IMR-90 (cell line): ENCODE measurements at regions not wholly inside any gene's neighbourhood (a gene's known extent, or its start where the extent isn't known, plus 50 kb on each side); places are given as distances from the start of the nearest gene placed in this dataset.

ENCODE experiments used
- ATAC-seq: fragments of 200-7000 bp; cut with Tn5 transposase; 2 replicates; pipeline ENCODE4 v1.9.1; 2020; ENCODE audit warnings: low read depth, mild to moderate bottlenecking, moderate library complexity
- BruUV-seq: library from RNA; stranded (reverse); fragments of 400-500 nt; replicated peaks from 2 replicates; lab custom pipeline; 2021; lab: Mats Ljungman, UMichigan
- CTCF ChIA-PET: fragments of 300-600 bp; formaldehyde crosslinking; extraction: SDS; loops from one replicate; lab custom pipeline; 2021; ENCODE audit warnings: antibody characterized with exemption; lab: Yijun Ruan, JAX
- POLR2A ChIA-PET: fragments of 300-600 bp; sonication (Branson Sonifier 250); formaldehyde crosslinking; loops from one replicate; lab custom pipeline; 2022; ENCODE audit warnings: antibody characterized with exemption; ENCODE audit not compliant: unreplicated experiment; lab: Charles Lee
- DNase-seq: peaks from one replicate; pipeline ENCODE4 v3.0.0; 2013
- H2AFZ ChIP-seq: replicated peaks from 2 replicates; pipeline ENCODE3; 2013; ENCODE audit warnings: low read length, mild to moderate bottlenecking; ENCODE audit not compliant: poor library complexity
- H2AK5ac ChIP-seq: 2 replicates; pipeline ENCODE4 v1.6.1; 2013; ENCODE audit warnings: low read depth, low read length, inconsistent platforms
- H2AK9ac ChIP-seq: replicated peaks from 2 replicates; pipeline ENCODE3; 2013; ENCODE audit warnings: mild to moderate bottlenecking, low read depth, low read length, moderate library complexity; ENCODE audit not compliant: poor library complexity
- H2BK120ac ChIP-seq: 2 replicates; pipeline ENCODE4 v1.6.1; 2013; ENCODE audit warnings: low read depth, low read length, inconsistent platforms
- H2BK15ac ChIP-seq: 3 replicates; pipeline ENCODE4 v1.6.1; 2013; ENCODE audit warnings: low read depth, low read length, inconsistent platforms
- H2BK20ac ChIP-seq: 2 replicates; pipeline ENCODE4 v1.6.1; 2013; ENCODE audit warnings: low read depth, mild to moderate bottlenecking, inconsistent platforms, low read length, moderate library complexity
- H2BK5ac ChIP-seq: 2 replicates; pipeline ENCODE4 v1.6.1; 2013; ENCODE audit warnings: mild to moderate bottlenecking, low read depth, low read length, inconsistent platforms; ENCODE audit not compliant: poor library complexity, severe bottlenecking
- H3K14ac ChIP-seq: replicated peaks from 2 replicates; pipeline ENCODE4 v1.6.1; 2013; ENCODE audit warnings: low read depth, low read length, inconsistent platforms
- H3K18ac ChIP-seq: 2 replicates; pipeline ENCODE4 v1.6.1; 2013; ENCODE audit warnings: low read depth, low read length, control low read depth
- H3K23ac ChIP-seq: 2 replicates; pipeline ENCODE4 v1.6.1; 2013; ENCODE audit warnings: low read depth, low read length, inconsistent platforms
- H3K27ac ChIP-seq: 2 replicates; pipeline ENCODE4 v1.5.1; 2013; ENCODE audit warnings: mild to moderate bottlenecking, control low read depth, low read length; ENCODE audit not compliant: insufficient read depth
- H3K27me3 ChIP-seq: 2 replicates; pipeline ENCODE4 v1.6.1; 2013; ENCODE audit warnings: low read length; ENCODE audit not compliant: control insufficient read depth, insufficient read depth
- H3K36me3 ChIP-seq: 2 replicates; pipeline ENCODE4 v1.6.1; 2013; ENCODE audit warnings: low read length, mixed read lengths; ENCODE audit not compliant: control insufficient read depth, insufficient read depth
- H3K4ac ChIP-seq: 2 replicates; pipeline ENCODE4 v1.6.1; 2013; ENCODE audit warnings: low read depth, low read length, inconsistent platforms
- H3K4me1 ChIP-seq: 2 replicates; pipeline ENCODE4 v1.6.1; 2013; ENCODE audit warnings: low read length, mixed read lengths; ENCODE audit not compliant: control insufficient read depth, insufficient read depth
- H3K4me2 ChIP-seq: 2 replicates; pipeline ENCODE4 v1.6.1; 2013; ENCODE audit warnings: low read depth, mild to moderate bottlenecking, control low read depth, low read length, moderate library complexity
- H3K4me3 ChIP-seq: 2 replicates; pipeline ENCODE4 v1.5.1; 2013; ENCODE audit warnings: low read depth, mild to moderate bottlenecking, control low read depth, low read length, moderate library complexity; ENCODE audit not compliant: insufficient read depth
- H3K56ac ChIP-seq: 2 replicates; pipeline ENCODE4 v1.6.1; 2013; ENCODE audit warnings: low read length, inconsistent platforms; ENCODE audit not compliant: insufficient read depth; ENCODE audit errors: extremely low read depth
- H3K79me1 ChIP-seq, 2 experiments: 2 replicates each; pipeline ENCODE4 v1.6.1; 2013; ENCODE audit warnings: low read length in 2 of 2, inconsistent platforms in 1 of 2, low read depth in 1 of 2
- H3K9ac ChIP-seq: 2 replicates; pipeline ENCODE4 v1.6.1; 2013; ENCODE audit warnings: low read depth, low read length, control low read depth
- H3K9me1 ChIP-seq: 2 replicates; pipeline ENCODE4 v1.6.1; 2013; ENCODE audit warnings: low read length, inconsistent platforms; ENCODE audit not compliant: insufficient read depth
- H3K9me3 ChIP-seq: 2 replicates; pipeline ENCODE4 v1.6.1; 2013; ENCODE audit warnings: low read length; ENCODE audit not compliant: control insufficient read depth, insufficient read depth
- H4K20me1 ChIP-seq: 2 replicates; pipeline ENCODE4 v1.6.1; 2013; ENCODE audit warnings: low read length, inconsistent platforms; ENCODE audit not compliant: insufficient read depth
- H4K5ac ChIP-seq: 2 replicates; pipeline ENCODE4 v1.6.1; 2013; ENCODE audit warnings: mild to moderate bottlenecking, low read depth, low read length, control low read depth
- H4K8ac ChIP-seq, 2 experiments: 2 replicates each; pipeline ENCODE4 v1.6.1; 2013; ENCODE audit warnings: low read depth in 2 of 2, low read length in 2 of 2, control low read depth in 1 of 2, inconsistent platforms in 1 of 2
- H4K91ac ChIP-seq: 2 replicates; pipeline ENCODE4 v1.6.1; 2013; ENCODE audit warnings: low read depth, low read length, inconsistent platforms; ENCODE audit not compliant: insufficient read depth
- BHLHE40 ChIP-seq: fragments of 150-350 bp; IDR thresholded peaks from 2 replicates; pipeline ENCODE4 v1.6.1; 2016; ENCODE audit warnings: mild to moderate bottlenecking, low read depth, low read length
- CEBPB ChIP-seq: IDR thresholded peaks from 2 replicates; pipeline ENCODE4 v1.6.1; 2012; ENCODE audit warnings: low read depth, low read length, improper control_type of control experiment
- CHD1 ChIP-seq: IDR thresholded peaks from 2 replicates; pipeline ENCODE4 v1.6.1; 2012; ENCODE audit warnings: low read depth, low read length, improper control_type of control experiment
- CTCF ChIP-seq: conservative IDR thresholded peaks from 2 replicates; pipeline ENCODE4 v1.5.1; 2012; ENCODE audit warnings: mild to moderate bottlenecking, low read depth, low read length, improper control_type of control experiment
- ELK1 ChIP-seq: fragments of 150-350 bp; IDR thresholded peaks from 2 replicates; pipeline ENCODE4 v1.6.1; 2016; ENCODE audit warnings: low read depth, mild to moderate bottlenecking, low read length, moderate library complexity, borderline replicate concordance
- FOS ChIP-seq: fragments of 150-350 bp; IDR thresholded peaks from 2 replicates; pipeline ENCODE4 v1.6.1; 2016; ENCODE audit warnings: low read depth, low read length
- MAFK ChIP-seq: IDR thresholded peaks from 2 replicates; pipeline ENCODE4 v1.6.1; 2012; ENCODE audit warnings: low read depth, low read length, improper control_type of control experiment
- MAZ ChIP-seq: IDR thresholded peaks from 2 replicates; pipeline ENCODE4 v1.6.1; 2012; ENCODE audit warnings: low read depth, mild to moderate bottlenecking, low read length, improper control_type of control experiment, moderate library complexity, borderline replicate concordance
- MXI1 ChIP-seq: IDR thresholded peaks from 2 replicates; pipeline ENCODE4 v1.6.1; 2012; ENCODE audit warnings: low read depth, mild to moderate bottlenecking, low read length, moderate library complexity, borderline replicate concordance
- NFE2L2 ChIP-seq: fragments of 150-350 bp; IDR thresholded peaks from 2 replicates; pipeline ENCODE4 v1.6.1; 2016; ENCODE audit warnings: low read depth, mild to moderate bottlenecking, low read length
- POLR2A ChIP-seq: IDR thresholded peaks from 2 replicates; pipeline ENCODE4 v1.6.1; 2012; ENCODE audit warnings: mild to moderate bottlenecking, low read depth, low read length
- RAD21 ChIP-seq: IDR thresholded peaks from 2 replicates; pipeline ENCODE4 v1.6.1; 2012; ENCODE audit warnings: low read length, improper control_type of control experiment
- RCOR1 ChIP-seq: IDR thresholded peaks from 2 replicates; pipeline ENCODE4 v1.6.1; 2012; ENCODE audit warnings: mild to moderate bottlenecking, low read length, improper control_type of control experiment; ENCODE audit not compliant: insufficient replicate concordance
- RFX5 ChIP-seq: IDR thresholded peaks from 2 replicates; pipeline ENCODE4 v1.8.0; 2012; ENCODE audit warnings: low read depth, mild to moderate bottlenecking, low read length, moderate library complexity
- SMC3 ChIP-seq: fragments of 150-350 bp; IDR thresholded peaks from 2 replicates; pipeline ENCODE4 v1.6.1; 2016; ENCODE audit warnings: low read depth, mild to moderate bottlenecking, antibody characterized with exemption, low read length, moderate library complexity
- USF2 ChIP-seq: fragments of 150-350 bp; IDR thresholded peaks from 2 replicates; pipeline ENCODE4 v1.6.1; 2017; ENCODE audit warnings: mild to moderate bottlenecking, antibody characterized with exemption, low read length, low read depth
- WGBS, 2 experiments: methylation state at CpG; one replicate each; pipeline versions ENCODE4 v1.1.5 to v1.1.7; 2013; ENCODE audit warnings: missing lambda C conversion rate in 2 of 2; ENCODE audit not compliant: insufficient read length in 1 of 2; ENCODE audit errors: extremely low coverage in 2 of 2; 5-methylcytosine and 5-hydroxymethylcytosine counted together
- dilution Hi-C: fragments of 300-500 bp; cut with HindIII; formaldehyde crosslinking; loops from one replicate; pipeline ENCODE4 v1.14.3; 2018; ENCODE audit warnings: low sequenced_read_pairs; ENCODE audit not compliant: unreplicated experiment
- in situ Hi-C: fragments of 300-500 bp; cut with MboI; formaldehyde crosslinking; loops from 3 replicates; pipeline ENCODE4 v1.14.3; 2019; ENCODE audit warnings: low sequenced_read_pairs, inconsistent platforms, mixed read lengths
- intact Hi-C: fragments of 100-400 bp; cut with micrococcal nuclease; formaldehyde crosslinking; loops from 2 replicates; pipeline ENCODE4 v1.10.0; 2022

GRCh38 chr2:60230596-60230995 lies 322.9 kb downstream of the BCL11A start:
- DNase-seq: no peak
- no peak overlapping the region for H4K5ac ChIP-seq
- ChIA-PET POLR2A (no interaction called here), CTCF (no interaction called here)
- no peak overlapping the region for H2AFZ ChIP-seq
- H3K27me3 ChIP-seq: no peaks in the 10 kb centered on the region
- no peak overlapping the region for H3K27ac ChIP-seq
- H2AK9ac ChIP-seq: no peak overlapping the region
- no peak overlapping the region for H2BK20ac ChIP-seq
- no peak overlapping the region for H3K4ac ChIP-seq
- no peak overlapping the region for H2BK120ac ChIP-seq
- H3K9ac ChIP-seq: no peak overlapping the region
- H3K23ac ChIP-seq: no peak overlapping the region
- H3K4me1 ChIP-seq: no peaks in the 10 kb centered on the region
- H4K8ac ChIP-seq: no peak overlapping the region
- no peak overlapping the region for H3K18ac ChIP-seq
- H2BK5ac ChIP-seq: no peak overlapping the region
- no peak overlapping the region for H3K4me2 ChIP-seq
- no peak for TF ChIP-seq CHD1
- TF ChIP-seq RFX5: no peak
- TF ChIP-seq MXI1: no peak
- no peak for TF ChIP-seq POLR2A
- no peak for TF ChIP-seq RAD21
- no peak for TF ChIP-seq NFE2L2
- TF ChIP-seq USF2: no peak
- no peak for TF ChIP-seq MAZ
- TF ChIP-seq MAFK: no peak
- TF ChIP-seq CEBPB: no peak
- TF ChIP-seq SMC3: no peak
- TF ChIP-seq RCOR1: no peak
- no peak for TF ChIP-seq FOS
- no peak for TF ChIP-seq CTCF
- TF ChIP-seq ELK1: no peak
- no peak for TF ChIP-seq BHLHE40
- H2BK15ac ChIP-seq: no peak overlapping the region
- no peaks in the 10 kb centered on the region for H4K20me1 ChIP-seq
- no peaks in the 10 kb centered on the region for H3K9me1 ChIP-seq
- WGBS, 2 experiments: no CpG with 5 or more reads among the region's 2 CpGs
- dilution Hi-C loops: no loop called here
- H3K79me1 ChIP-seq: no peaks in the 10 kb centered on the region
- no peak overlapping the region for H3K14ac ChIP-seq
- H3K4me3 ChIP-seq: no peak overlapping the region
- H3K36me3 ChIP-seq: no peaks in the 10 kb centered on the region
- in situ Hi-C loops: no loop called here
- peaks cover 12% of the 10 kb centered on the region for H3K9me3 ChIP-seq
- no peak overlapping the region for H4K91ac ChIP-seq
- no peak for ATAC-seq
- BruUV-seq: no TSS peak
- intact Hi-C loops: no loop called here
- H2AK5ac ChIP-seq: no peak overlapping the region
- H3K56ac ChIP-seq: no peak overlapping the region
